ENCODE measurements at regions not wholly inside any gene's neighbourhood (a gene's known extent, or its start where the extent isn't known, plus 50 kb on each side); places are given as distances from the start of the nearest gene placed in this dataset.

GRCh38 chr17:14427900-14428647, 127.2 kb downstream of the HS3ST3B1 start:
- no peak for TF ChIP-seq CTCF (IDR thresholded peaks at IDR 0.05)
- no peak for TF ChIP-seq POLR2A (IDR thresholded peaks at IDR 0.05)
